CD4-positive, alpha-beta T cell treated with Interleukin-4 for 4 hours (primary cell): ENCODE measurements at regions not wholly inside any gene's neighbourhood (a gene's known extent, or its start where the extent isn't known, plus 50 kb on each side); places are given as distances from the start of the nearest gene placed in this dataset.
"Not testable (repeated sequence)": the region's sequence is repeated elsewhere in the genome, so short reads cannot be mapped to it uniquely, and the experiment has no call there.

Source experiments
- DNase-seq: peaks from one replicate; pipeline ENCODE4 v3.0.0-alpha.2; 2020

DNA sequence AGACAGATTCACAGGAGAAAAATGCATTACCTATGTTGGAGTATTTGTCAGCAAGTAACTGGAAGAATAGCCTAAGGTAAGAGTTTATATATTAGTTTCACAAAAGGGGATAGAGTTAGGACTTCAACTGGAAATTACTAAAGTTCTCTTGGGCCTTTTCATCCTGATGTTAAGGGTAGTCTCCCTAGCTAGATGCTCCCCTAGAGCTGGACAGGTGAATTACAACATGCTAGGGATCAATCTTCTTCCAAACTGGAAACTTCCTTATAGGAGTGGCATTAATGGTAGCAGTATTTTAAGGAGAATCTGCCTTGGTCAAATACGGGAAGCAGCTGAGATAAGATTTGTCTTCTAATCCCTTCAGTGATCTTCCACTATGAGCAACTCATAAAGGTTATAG, 632.8 kb upstream of the RAG2 start:
- no peak for DNase-seq

DNA sequence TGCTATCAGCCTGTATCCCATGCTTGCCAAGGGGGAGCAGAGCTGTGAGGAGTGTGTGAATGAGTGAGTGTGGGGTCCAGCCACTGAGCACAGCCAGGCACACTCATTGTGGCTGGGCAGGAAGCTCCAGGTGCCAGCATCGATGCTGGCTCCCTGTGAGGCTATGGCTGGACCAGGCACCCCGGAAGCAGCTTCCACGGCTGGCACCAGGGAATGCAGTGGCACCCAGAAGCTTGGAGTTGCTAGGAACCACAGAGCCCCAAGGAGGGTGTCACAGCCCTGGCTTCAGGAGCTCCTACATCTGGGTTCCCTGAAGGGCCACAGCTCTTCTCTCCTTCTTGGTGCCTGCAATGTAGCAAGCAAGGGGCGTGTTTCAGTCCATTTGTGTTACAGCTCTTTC, 625.9 kb upstream of the RAG2 start:
- no peak for DNase-seq

DNA sequence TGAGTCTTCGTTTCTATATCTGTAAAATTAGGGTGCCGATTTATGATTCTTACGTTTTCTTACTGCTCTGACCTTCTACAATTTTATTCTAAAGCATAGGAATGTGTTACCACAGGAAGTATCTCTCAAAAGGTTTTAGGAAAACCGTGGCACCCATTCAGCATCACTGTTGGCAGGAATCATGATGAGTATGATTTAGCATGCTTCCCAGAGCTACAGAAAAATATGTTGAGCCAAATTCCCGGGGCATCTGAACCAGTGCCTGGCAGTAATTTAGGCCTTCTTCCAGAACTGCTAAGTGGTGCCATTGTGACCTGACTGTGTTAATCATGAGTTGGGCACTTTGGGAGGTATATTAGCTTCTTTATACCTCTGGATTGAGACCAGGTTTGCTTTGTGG, 605.0 kb upstream of the RAG2 start:
- no peak for DNase-seq

DNA sequence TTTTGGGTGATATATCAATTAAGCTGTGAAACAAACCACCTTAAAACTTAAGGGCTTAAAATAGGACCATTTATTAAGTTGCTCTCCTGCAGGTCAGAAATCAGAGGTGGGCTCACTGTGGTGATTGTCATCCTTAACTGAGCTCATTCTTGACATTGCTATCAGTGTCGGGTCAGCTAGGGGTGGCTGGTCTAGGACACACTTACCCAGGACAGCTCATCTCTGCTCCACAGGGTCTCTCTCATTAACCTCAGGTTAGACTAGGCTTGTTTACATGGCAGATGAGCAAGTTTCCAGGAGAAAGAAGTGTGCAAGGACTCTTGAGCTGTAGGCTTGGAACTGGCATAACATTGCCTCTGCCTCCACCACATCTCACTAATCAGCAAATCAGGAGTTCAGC, 601.0 kb upstream of the RAG2 start:
- DNase-seq: no peak

DNA sequence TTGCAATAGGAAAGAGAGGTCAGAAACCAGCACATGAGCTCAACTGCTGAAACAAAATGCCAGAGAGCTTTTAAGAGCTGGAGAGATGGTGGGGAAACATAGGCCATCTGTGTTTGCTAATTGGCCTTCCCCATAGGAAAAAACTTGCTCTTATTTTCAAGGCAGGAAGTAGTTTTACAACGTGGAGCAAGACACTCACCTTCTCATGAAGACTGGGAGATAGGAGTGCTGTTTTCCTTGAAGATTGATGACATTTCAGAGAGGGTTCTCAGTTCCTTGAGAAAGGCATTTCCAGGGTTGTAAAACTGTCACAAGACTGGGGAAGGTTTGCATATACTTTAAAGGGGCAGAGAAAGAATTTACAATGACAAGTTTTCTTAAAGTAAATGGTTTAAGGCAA, 586.3 kb upstream of the RAG2 start:
- DNase-seq: no peak

DNA sequence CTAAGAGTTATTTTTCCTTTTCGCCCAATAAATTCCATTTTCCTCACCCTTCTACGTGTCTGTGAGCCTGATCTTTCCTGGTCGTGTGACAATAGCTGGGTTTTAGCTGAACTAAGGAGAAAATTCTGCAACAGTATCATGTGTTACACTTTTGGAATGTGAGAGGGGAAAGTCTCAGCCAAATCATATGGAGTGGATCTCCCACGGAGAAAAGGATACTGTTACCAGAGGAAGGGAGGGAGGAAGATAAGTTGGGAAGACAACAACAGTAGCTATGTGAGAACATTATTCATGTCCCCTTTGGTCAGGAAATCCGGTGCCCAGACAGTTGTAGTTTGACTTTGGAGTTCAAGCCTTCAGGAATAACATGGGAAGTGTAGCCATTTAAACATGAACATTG, 584.0 kb upstream of the RAG2 start:
- no peak for DNase-seq

DNA sequence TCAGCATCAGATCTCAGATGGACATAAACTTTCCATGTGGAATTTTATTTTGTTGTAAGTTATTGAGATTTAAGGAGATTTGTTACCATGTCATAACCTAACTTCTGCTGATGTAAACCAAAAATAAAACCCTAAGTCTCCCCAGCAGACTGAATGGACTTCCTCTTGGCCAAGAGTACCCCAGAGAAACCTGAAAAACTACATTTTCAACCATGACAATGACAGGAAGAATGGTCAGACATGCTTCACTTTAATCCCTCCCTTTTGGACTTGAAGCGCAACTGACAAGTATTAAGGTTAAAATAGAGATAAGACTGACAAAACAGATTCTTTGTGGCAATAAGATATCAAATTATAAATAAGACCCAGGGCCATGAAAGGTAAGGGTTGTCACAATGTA, 579.7 kb upstream of the RAG2 start:
- no peak for DNase-seq

DNA sequence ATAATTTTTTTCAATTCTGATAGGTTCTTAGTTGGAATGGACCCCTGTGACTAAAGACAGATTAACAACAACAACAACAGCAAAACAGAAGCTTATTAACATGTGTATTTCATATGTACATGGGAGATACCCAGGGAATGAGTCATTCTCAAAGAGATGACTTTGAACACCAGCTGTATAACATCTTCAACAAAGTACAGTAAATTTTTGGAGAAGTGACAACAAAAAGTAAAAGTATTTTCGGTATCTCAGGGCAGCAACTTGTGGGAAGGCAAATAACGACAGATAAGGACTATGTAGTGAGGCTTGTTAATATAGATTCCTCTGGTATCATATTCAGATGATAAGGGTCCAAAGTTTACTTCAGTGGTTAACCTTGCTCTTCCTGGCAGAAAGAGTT, 573.4 kb upstream of the RAG2 start:
- DNase-seq: no peak

DNA sequence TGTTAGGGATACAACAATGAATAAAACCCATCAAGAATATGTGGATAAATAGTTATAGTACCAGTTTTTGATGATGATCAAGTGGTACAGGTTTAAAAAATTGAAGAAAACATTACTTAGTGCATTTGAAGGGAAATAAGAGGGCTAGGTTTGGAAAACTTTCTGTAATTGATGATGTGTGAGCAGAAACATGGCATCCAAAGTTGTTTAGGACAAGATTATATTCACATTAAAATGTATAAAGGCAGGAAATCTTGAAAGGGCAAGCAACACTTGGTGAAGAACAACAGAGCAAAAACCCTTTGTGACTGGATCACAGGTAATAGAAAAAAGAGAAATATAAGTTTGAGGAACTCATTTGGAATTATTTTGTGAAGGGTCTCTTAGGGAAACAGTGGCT, 572.3 kb upstream of the RAG2 start:
- DNase-seq: no peak

DNA sequence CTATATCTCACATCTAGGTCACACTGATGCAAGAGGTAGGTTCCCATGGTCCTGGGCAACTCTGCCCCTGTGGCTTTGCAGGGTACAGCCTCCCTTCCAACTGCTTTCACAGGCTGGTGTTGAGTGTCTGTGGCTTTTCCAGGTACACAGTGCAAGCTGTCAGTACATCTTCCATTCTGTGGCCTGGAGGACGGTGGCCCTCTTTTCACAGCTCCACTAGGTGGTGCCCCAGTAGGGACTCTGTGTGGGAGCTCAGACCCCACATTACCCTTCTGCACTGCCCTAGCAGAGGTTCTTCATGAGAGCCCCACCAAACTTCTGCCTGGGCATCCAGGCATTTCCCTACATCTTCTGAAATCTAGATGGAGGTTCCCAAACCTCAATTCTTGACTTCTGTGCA, 547.4 kb upstream of the RAG2 start:
- not testable (repeated sequence) for DNase-seq

DNA sequence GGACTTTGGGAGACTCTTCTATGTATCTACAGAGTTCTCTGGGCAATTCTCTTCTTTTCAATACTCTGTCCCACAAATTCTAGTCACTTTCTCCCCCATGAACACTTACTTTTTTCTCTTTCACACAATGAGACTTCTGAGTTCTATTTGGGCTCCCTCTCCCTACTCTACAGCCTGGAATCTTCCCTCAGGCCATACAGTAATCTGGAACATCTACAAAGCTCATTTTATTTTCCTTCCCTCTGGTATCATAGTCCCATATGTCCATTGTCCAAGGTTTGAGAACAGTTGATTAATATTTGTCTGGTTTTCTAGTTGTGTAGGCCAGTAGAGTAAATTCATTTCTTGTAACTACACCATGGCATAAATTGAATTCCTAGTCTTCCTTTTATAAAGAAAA, 544.6 kb upstream of the RAG2 start:
- no peak for DNase-seq

DNA sequence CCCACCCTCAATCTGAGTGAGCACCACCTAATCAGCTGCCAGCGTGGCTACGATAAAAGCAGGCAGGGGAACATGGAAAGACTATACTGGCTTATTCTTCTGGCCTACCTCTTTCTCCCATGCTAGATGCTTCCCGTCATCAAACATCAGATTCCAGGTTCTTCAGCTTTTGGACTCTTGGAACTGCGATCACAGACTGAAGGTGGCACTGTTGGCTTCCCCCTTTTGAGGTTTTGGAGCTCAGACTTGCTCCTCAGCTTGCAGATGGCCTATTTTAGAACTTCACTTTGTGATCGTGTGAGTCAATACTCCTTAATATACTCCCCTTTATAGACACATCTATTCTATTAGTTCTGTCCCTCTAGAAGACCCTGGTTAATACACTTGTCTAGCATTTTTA, 543.7 kb upstream of the RAG2 start:
- no peak for DNase-seq

DNA sequence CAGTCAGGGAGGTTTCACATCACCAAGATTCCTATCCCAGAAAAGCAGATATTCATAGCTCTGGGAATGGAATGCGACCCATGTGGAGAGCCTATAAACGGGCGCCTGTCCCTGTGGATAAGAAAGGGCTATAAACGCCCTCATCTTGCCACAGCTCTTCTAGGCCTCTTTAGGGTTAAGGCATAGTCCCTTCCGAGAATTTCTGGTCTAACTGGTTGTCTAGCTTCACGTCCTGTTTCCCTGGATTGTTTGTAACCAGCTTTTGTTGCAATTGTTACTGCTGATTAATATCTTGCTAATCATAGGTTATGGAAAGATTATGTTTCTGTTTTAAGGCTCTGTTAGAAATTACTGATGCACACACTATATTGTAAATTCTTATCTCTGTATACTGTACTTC, 537.6 kb upstream of the RAG2 start:
- DNase-seq: not testable (repeated sequence)

DNA sequence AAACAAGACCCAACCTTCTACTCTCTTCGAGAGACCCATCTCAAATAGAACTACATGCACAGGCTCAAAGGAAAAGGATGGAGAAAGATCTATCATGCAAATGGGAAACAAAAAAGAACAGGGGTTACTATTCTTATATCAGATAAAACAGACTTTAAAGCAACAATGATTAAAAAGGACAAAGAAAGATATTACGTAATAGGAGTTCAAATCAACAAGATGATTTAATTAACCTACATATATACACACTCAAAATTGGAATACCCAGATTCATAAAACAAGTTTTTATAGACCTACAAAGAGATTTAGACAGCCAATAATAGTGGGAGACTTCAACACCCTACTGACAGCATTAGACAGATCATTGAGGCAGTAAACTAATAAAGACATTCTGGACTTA, 536.6 kb upstream of the RAG2 start:
- DNase-seq: no peak

DNA sequence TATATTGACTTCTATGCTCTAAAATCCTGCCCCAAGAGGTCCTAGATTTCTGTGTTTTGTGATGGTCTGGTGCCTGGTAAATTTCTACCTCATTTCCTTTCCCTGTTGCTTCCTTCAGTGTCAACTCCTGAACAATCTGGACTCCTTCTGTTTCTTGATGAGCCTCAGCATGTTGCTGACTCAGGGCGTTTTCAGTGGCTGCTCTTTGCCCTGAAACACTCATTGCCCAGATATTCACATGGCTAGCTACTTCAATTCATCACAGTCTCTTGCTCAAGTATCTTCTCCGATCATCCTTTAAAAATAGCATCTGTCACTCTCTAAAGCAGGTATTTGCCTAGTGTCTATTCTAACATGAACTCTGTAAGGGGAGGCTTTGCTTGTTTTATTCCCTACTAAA, 526.3 kb upstream of the RAG2 start:
- no peak for DNase-seq

DNA sequence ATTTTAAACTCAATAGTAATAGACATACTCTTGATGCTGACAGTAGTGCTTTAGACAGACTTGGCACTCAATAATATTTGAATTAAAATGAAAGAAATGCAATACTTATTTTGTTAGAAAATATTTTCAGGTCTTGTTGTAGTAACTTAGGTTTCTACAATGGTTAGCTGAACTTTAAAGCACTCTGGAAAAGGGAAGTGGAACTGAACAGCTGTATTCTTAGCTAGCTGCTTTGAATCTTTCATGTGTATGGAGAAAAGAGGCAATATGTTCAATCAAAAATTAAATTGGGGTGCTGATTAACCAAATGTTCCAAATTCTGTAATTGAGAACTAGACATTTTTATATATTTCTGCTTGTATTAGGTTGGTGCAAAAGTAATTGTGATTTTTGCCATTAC, 517.9 kb upstream of the RAG2 start:
- no peak for DNase-seq

DNA sequence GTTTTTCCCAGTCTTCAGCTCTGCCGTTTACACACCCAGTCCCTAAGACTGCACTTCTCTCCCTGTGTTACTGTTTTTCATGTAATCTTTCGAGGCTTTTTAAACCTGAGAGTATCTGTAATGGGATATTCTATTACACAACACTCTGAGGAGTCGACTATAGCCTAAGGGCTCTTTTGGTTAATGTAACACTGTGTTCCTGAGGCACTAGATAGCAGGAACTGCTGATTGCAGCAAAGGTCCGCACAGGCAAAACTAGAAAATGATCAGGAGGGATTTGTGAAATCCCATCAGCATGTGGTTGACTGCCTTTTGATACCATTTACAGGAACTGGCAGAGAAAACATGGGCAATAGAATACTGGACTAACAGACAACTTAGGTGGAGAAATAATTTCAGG, 512.3 kb upstream of the RAG2 start:
- no peak for DNase-seq

DNA sequence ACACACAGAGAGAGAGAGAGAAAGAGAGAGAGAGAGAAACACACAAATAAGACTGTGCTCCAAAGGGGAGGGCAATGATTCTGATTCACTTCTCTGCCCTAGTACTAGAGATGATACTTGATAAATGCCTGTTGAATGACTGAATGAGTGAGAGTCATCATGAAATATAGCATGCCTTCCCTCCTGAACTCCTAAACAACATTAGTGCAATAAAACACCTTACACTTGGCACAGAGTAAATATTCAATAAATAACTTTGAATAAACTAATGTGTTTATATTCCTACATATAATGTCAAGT, 511.2 kb upstream of the RAG2 start:
- no peak for DNase-seq

DNA sequence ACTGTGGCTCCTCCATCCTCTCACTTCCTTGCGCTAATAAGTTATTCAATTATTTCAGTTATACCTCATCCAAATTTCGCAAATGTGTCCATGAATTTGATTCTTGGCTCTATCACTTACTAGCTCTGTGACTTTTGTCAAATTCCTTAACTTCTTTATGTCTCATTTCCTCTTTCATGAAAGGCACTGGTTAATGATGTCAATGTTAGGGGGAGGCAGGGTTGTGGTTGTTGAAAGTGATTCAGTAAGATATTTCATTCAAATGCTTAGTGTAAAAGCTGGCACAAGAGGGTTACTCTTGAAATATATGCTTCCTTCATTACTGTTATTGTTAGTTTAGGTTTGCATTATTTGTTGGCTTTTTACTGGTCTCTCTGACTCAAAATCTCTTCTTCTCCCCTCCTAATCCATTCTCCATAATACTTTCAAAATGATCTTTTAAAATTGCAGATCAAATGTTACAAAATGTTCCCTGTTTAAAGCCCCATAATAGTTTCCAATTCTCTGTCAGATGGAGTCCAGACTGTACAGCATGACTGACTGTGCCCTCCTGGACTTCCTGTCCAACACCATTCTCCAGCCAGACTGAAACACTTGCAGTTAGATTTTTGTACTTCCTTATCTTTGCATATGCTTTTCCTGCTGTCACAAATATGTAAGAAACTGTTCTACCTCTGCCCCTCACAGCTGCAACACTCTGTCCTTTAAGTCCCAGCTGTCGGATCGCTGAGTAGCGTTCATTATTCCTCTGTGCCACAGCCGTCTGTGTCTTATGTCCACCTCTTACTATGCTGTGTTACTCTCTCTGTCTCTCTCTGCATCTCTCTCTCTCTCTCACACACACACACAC, 510.6 kb upstream of the RAG2 start:
- no peak for DNase-seq

DNA sequence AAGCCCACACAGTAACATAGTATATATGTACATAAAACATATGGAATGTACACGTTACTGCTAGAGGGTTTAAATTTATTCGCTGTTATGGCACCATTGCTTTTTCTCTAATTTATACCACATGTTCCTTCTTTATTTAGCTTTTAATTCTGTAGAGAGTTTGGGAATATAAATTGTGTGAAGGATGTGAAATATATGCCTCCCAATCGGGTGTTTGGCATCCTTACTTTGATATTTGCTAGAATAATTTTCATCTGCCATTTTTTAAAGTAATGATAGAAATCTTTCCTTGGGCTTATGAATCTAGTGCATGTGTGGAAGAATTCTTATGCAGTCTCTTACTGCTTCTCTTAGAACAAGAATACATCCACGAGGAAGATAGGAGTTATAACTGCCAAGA, 509.8 kb upstream of the RAG2 start:
- DNase-seq: no peak

DNA sequence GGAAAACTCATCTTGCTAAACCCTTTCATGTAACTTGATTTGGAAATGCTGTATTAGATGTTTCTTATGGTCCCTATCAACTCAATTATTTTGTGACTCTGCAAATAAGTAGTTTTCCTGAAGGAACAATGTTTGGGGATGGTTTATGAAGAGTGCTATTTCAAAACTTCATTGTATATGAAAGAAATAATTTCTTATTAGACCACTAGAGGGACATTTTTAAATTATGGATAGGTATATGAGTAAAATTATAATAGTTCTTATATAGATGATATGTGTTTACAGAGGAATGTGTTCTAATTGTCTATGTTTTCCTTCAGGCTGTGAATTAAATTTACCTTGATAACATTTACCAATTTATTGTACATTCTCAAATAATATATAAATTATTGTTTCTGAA, 509.4 kb upstream of the RAG2 start:
- no peak for DNase-seq

DNA sequence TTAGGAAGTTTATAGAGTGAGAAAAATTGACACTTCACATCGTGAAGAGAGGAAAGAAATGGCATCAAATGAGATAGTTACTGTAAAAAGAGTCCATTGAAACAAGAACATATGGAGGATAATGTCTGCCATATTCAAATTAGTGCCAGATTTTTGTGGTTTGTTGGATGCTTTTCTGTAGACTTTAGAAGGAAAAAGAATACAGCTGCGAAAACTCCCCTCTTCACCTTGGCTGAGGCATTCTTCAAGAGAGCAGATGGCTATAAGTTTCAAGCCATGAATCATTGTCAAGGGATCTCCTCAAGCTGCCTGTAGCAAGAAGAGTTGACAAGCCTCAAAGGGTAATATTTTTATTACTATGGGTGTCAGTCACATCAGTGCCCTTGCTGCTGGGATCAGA, 507.4 kb upstream of the RAG2 start:
- no peak for DNase-seq

DNA sequence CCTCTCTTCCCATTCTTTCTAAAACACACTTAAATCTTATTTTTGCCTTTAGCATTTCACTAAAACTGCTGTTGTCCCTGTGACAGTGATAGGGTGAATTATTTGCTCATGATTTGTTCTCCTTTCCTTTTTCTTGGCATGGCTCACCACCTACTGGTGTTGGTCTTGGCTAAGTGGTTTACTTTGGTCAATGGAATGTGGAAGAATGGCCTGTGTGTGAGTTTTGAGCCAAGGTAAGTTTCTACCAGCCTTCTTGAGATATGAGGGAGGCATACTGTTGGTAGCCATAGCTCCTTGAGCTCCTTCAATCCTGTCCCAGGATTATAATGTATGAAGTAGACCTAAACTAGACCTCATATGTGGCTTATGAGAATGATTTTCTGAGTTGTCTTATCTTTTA, 506.3 kb upstream of the RAG2 start:
- DNase-seq: no peak

DNA sequence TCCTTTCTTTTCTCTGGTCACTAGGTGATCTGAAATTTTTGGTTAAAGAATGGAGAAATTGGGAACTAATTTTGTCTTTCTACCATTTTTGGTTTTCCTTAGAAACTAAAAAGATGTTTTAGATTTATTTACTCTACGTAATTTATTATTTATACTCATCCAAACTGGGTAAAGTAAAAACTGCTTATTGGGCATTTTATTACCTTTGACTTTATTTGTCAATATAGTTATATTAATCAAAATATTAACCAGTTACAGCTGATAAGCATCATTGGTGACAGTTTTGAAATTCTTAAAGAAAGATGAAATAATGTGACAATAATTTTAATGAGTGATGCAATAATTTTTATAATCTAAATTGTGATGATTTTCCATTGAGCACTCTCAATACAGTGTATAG, 502.0 kb upstream of the RAG2 start:
- DNase-seq: no peak

DNA sequence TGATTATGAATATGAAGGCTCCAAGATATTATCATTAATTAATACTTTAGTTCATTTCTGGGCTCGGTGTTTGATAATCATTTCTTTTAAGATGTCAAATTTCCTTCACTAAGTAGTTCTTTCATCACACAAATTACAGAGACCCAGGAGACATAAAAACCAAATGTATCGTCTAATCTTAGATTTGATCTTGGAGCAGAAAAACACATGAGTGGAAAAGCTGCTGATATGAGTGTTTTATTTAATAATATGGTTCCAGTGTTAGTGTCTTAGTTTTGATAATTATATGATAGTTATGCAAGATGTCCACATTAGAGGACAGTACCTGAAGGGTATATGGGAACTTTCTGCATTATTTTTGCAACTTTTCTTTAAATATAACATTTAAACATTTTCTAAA, 494.5 kb upstream of the RAG2 start:
- DNase-seq: no peak

DNA sequence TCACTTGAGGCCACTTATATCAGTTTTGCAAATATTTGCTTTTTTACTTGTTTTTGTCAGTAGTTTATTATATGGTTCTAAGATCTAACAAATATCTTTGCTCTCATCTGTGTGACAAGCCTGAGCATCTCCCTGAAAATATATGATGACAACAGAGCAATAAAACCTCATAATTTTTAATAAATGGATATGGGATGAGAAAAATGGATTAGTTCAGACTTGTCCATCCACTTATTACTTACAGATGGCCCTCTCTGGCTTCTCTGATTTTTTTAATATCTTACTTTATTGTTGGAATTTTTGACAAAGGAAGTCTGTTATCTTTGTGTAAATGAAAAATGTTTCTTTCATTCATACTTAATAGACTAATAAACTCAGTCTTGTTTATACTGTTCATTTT, 491.4 kb upstream of the RAG2 start:
- DNase-seq: no peak
